HEK293 (cell line): ENCODE measurements at regions not wholly inside any gene's neighbourhood (a gene's known extent, or its start where the extent isn't known, plus 50 kb on each side); places are given as distances from the start of the nearest gene placed in this dataset.

Experiments used
- CTCF ChIA-PET: fragments of 350-600 bp; formaldehyde crosslinking; extraction: SDS; loops from one replicate; lab custom pipeline; 2021; ENCODE audit warnings: antibody characterized with exemption; lab: Yijun Ruan, JAX
- POLR2A ChIA-PET: fragments of 300-600 bp; formaldehyde crosslinking; extraction: SDS; loops from one replicate; lab custom pipeline; 2020; ENCODE audit warnings: antibody characterized with exemption, inconsistent platforms; lab: Yijun Ruan, JAX
- H3K27ac ChIP-seq: fragments of 200-500 bp; sonication (Bioruptor generic); 2 replicates; pipeline ENCODE4 v1.5.1; 2014; ENCODE audit warnings: low read depth, low read length, control low read depth, inconsistent platforms; ENCODE audit errors: extremely low read depth
- H3K36me3 ChIP-seq, 2 experiments: fragments of 200-500 bp in 1 of 2; sonication (Bioruptor generic) in 1 of 2; 1 replicate in 1 of 2; 2 replicates in 1 of 2; pipeline ENCODE4 v1.5.1; 2014 to 2017; ENCODE audit warnings: inconsistent platforms in 2 of 2, low read length in 2 of 2; ENCODE audit not compliant: control insufficient read depth in 2 of 2, insufficient read depth in 1 of 2
- H3K4me1 ChIP-seq: fragments of 200-500 bp; sonication (Bioruptor generic); 2 replicates; pipeline ENCODE4 v1.5.1; 2014; ENCODE audit warnings: mild to moderate bottlenecking, low read length, inconsistent platforms; ENCODE audit not compliant: control insufficient read depth, insufficient read depth
- H3K4me3 ChIP-seq: 2 replicates; pipeline ENCODE4 v1.5.1; 2011; ENCODE audit warnings: low read depth, mild to moderate bottlenecking, control low read depth, low read length, moderate library complexity
- H3K9me3 ChIP-seq: fragments of 200-500 bp; sonication (Bioruptor generic); 2 replicates; pipeline ENCODE4 v1.5.1; 2014; ENCODE audit warnings: low read depth, low read length, inconsistent platforms; ENCODE audit not compliant: control insufficient read depth, insufficient read depth
- SP2 ChIP-seq: fragments of 450-650 bp; formaldehyde crosslinking; IDR thresholded peaks from 2 replicates; pipeline ENCODE4 v1.5.1; 2016; ENCODE audit warnings: missing biosample characterization, missing genetic modification characterization
- TRIM28 ChIP-seq: IDR thresholded peaks from 2 replicates; pipeline ENCODE4 v1.6.1; 2011; ENCODE audit warnings: low read length, control low read depth, borderline replicate concordance
- ZBTB49 ChIP-seq: fragments of 450-650 bp; formaldehyde crosslinking; IDR thresholded peaks from 2 replicates; pipeline ENCODE4 v1.5.1; 2016; ENCODE audit warnings: missing biosample characterization, missing genetic modification characterization, low read depth
- ZNF114 ChIP-seq: fragments of 450-650 bp; formaldehyde crosslinking; IDR thresholded peaks from 2 replicates; pipeline ENCODE4 v1.5.0; 2017; ENCODE audit warnings: missing biosample characterization, missing genetic modification characterization
- ZNF169 ChIP-seq: fragments of 450-650 bp; formaldehyde crosslinking; IDR thresholded peaks from 2 replicates; pipeline ENCODE4 v1.5.1; 2016; ENCODE audit warnings: missing biosample characterization, missing genetic modification characterization
- ZNF280C ChIP-seq: fragments of 450-650 bp; formaldehyde crosslinking; IDR thresholded peaks from 2 replicates; pipeline ENCODE4 v1.5.1; 2016; ENCODE audit warnings: missing biosample characterization, missing genetic modification characterization
- ZNF335 ChIP-seq: fragments of 450-650 bp; formaldehyde crosslinking; conservative IDR thresholded peaks from 2 replicates; pipeline ENCODE4 v1.5.1; 2016; ENCODE audit warnings: missing biosample characterization, missing genetic modification characterization
- ZNF341 ChIP-seq: fragments of 450-650 bp; formaldehyde crosslinking; IDR thresholded peaks from 2 replicates; pipeline ENCODE4; 2016; ENCODE audit warnings: low read depth, missing biosample characterization, missing genetic modification characterization
- ZNF354C ChIP-seq: fragments of 450-650 bp; formaldehyde crosslinking; IDR thresholded peaks from 2 replicates; pipeline ENCODE4 v1.5.1; 2016; ENCODE audit warnings: missing biosample characterization, missing genetic modification characterization, low read depth, borderline replicate concordance
- ZNF398 ChIP-seq: fragments of 450-650 bp; formaldehyde crosslinking; IDR thresholded peaks from 2 replicates; pipeline ENCODE4 v1.5.1; 2017; ENCODE audit warnings: missing biosample characterization, missing genetic modification characterization
- ZNF518A ChIP-seq: fragments of 450-650 bp; formaldehyde crosslinking; conservative IDR thresholded peaks from 2 replicates; pipeline ENCODE4 v1.5.1; 2016; ENCODE audit warnings: low read depth, missing biosample characterization, missing genetic modification characterization
- ZNF548 ChIP-seq: fragments of 450-650 bp; formaldehyde crosslinking; IDR thresholded peaks from 2 replicates; pipeline ENCODE4 v1.5.1; 2016; ENCODE audit warnings: missing biosample characterization, missing genetic modification characterization
- ZNF621 ChIP-seq: fragments of 450-650 bp; formaldehyde crosslinking; IDR thresholded peaks from 2 replicates; pipeline ENCODE4 v1.5.1; 2017; ENCODE audit warnings: missing biosample characterization, missing genetic modification characterization
- ZNF777 ChIP-seq: fragments of 450-650 bp; formaldehyde crosslinking; IDR thresholded peaks from 2 replicates; pipeline ENCODE4 v1.5.1; 2017; ENCODE audit warnings: missing biosample characterization, missing genetic modification characterization, borderline replicate concordance
- ZNF792 ChIP-seq: fragments of 450-650 bp; formaldehyde crosslinking; IDR thresholded peaks from 2 replicates; pipeline ENCODE4 v1.5.1; 2016; ENCODE audit warnings: missing biosample characterization, missing genetic modification characterization
- ZSCAN18 ChIP-seq: fragments of 450-650 bp; formaldehyde crosslinking; IDR thresholded peaks from 2 replicates; pipeline ENCODE4 v1.5.1; 2016; ENCODE audit warnings: missing biosample characterization, missing genetic modification characterization
- ZSCAN5A ChIP-seq: fragments of 450-650 bp; formaldehyde crosslinking; IDR thresholded peaks from 2 replicates; pipeline ENCODE4 v1.5.1; 2016; ENCODE audit warnings: missing biosample characterization, missing genetic modification characterization

- TF ChIP-seq ZNF398 (tag by site-specific recombination) (no peak), ZNF114 (tag by site-specific recombination) (no peak), ZNF280C (no peak)
- ChIA-PET POLR2A (no interaction called here), CTCF (no interaction called here)
- Histone ChIP-seq H3K9me3 (no peaks in the 10 kb centered on the region), H3K36me3 (no peaks in the 10 kb centered on the region), H3K4me1 (no peaks in the 10 kb centered on the region), H3K27ac (no peak overlapping the region), H3K4me3 (no peak overlapping the region)
Observed at GRCh38 chr2:5953525-5953924, 261.3 kb downstream of the SOX11 start.

- ChIA-PET POLR2A (no interaction called here), CTCF (no interaction called here)
- no peaks in the 10 kb centered on the region for H3K4me1 ChIP-seq
Observed at GRCh38 chr2:5954509-5954908, 262.3 kb downstream of the SOX11 start.

GRCh38 chr2:5955921-5956320, 263.7 kb downstream of the SOX11 start:
- ChIA-PET CTCF (no interaction called here), POLR2A (no interaction called here)
- Histone ChIP-seq H3K4me1 (no peaks in the 10 kb centered on the region), H3K9me3 (no peaks in the 10 kb centered on the region), H3K36me3 (no peaks in the 10 kb centered on the region), H3K27ac (no peak overlapping the region), H3K4me3 (no peak overlapping the region)
- TF ChIP-seq ZNF792 (no peak), SP2 (tag by site-specific recombination) (no peak), ZNF518A (tag by site-specific recombination) (no peak), ZNF335 (tag by site-specific recombination) (no peak), ZNF777 (no peak), ZNF341 (tag by site-specific recombination) (no peak), ZBTB49 (tag by site-specific recombination) (no peak), ZNF621 (no peak), ZSCAN18 (tag by site-specific recombination) (no peak), ZNF354C (tag by site-specific recombination) (no peak), TRIM28 (no peak)

More at GRCh38 chr2:5954509-5954908, 262.3 kb downstream of the SOX11 start:
- H3K36me3 ChIP-seq: no peaks in the 10 kb centered on the region
- H3K27ac ChIP-seq: no peak overlapping the region
- H3K9me3 ChIP-seq: no peaks in the 10 kb centered on the region
- no peak overlapping the region for H3K4me3 ChIP-seq
- TF ChIP-seq ZNF169 (tag by site-specific recombination) (no peak), ZSCAN5A (no peak), ZNF548 (tag by site-specific recombination) (no peak)
